ENCODE measurements at regions not wholly inside any gene's neighbourhood (a gene's known extent, or its start where the extent isn't known, plus 50 kb on each side); places are given as distances from the start of the nearest gene placed in this dataset.

- Histone ChIP-seq H2BK5ac (ENCODE audit: low read length) (no peak overlapping the region), H2AK5ac (ENCODE audit: low read depth, low read length) (no peak overlapping the region), H4K8ac (ENCODE audit: low read depth, low read length) (no peak overlapping the region), H3K9ac (ENCODE audit: low read depth, low read length, poor library complexity) (no peak overlapping the region), H3K79me1 (ENCODE audit: low read depth, low read length) (no peaks in the 10 kb centered on the region), H3K4me2 (ENCODE audit: insufficient read depth, low read length, poor library complexity, severe bottlenecking) (no peak overlapping the region), H3K27me3 (ENCODE audit: control insufficient read depth in 3 of 3, insufficient read depth in 3 of 3, low read depth in 1 of 3, low read length in 3 of 3) (no peaks in the 10 kb centered on the region), H2BK12ac (ENCODE audit: low read length) (no peak overlapping the region), H3K9me3 (replicated peaks in 1 of 2; ENCODE audit: control insufficient read depth in 2 of 2, insufficient read depth in 1 of 2, low read depth in 1 of 2, low read length in 2 of 2) (peaks cover 0 to 2% of the 10 kb centered on the region in 2 donors), H2BK120ac (ENCODE audit: low read depth, low read length) (no peak overlapping the region), H2AFZ (ENCODE audit: low read length) (no peak overlapping the region), H2BK15ac (ENCODE audit: low read length) (no peak overlapping the region), H3K14ac (ENCODE audit: low read length) (no peak overlapping the region), H3K4me1 (ENCODE audit: control insufficient read depth in 2 of 2, insufficient read depth in 1 of 2, low read depth in 1 of 2, low read length in 2 of 2) (no peaks in the 10 kb centered on the region), H3K23ac (ENCODE audit: low read depth, low read length, poor library complexity) (no peak overlapping the region), H3K4me3 (ENCODE audit: low read length in 2 of 2) (no peak overlapping the region), H4K91ac (ENCODE audit: low read depth, low read length, poor library complexity) (no peak overlapping the region), H3K36me3 (replicated peaks in 1 of 2; ENCODE audit: control insufficient read depth in 2 of 2, insufficient read depth in 2 of 2, low read length in 2 of 2) (no peaks in the 10 kb centered on the region), H3K27ac (replicated peaks; ENCODE audit: low read length) (no peak overlapping the region), H3K18ac (ENCODE audit: low read length) (no peak overlapping the region), H3K4ac (ENCODE audit: low read length) (no peak overlapping the region)
- DNase-seq (ENCODE audit: low spot score), result no peak
- WGBS, 2 donors (ENCODE audit: extremely low coverage in 2 of 2, insufficient read length in 2 of 2, insufficient replicate concordance in 1 of 2), result no CpG with 5 or more reads among the region's 5 CpGs
These were observed 83.8 kb upstream of the ATP10B start for GRCh38 chr5:160935776-160936175.

DNA sequence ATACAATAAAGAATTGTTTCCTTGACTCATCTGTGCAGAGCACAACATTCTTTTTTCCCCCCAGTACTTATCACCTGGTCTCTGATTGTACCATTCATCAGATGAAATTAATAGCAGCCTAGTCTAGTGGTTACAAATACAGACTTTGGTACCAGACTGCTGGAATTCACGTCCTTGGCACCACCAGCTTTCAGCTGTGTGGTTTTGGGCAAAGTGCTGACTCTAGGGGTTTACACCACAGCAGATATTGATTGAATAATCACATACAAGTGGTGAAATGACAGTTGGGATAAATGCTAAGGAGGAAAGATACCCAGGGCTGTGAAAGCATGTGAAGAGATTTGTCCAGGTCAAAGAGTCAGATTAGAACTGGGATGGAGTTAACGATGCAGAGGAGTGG is 79.3 kb upstream of the ATP10B start:
- Histone ChIP-seq H3K18ac (ENCODE audit: low read length) (no peak overlapping the region), H2BK12ac (ENCODE audit: low read length) (no peak overlapping the region), H2BK5ac (ENCODE audit: low read length) (no peak overlapping the region), H3K36me3 (replicated peaks in 1 of 2; ENCODE audit: control insufficient read depth in 2 of 2, insufficient read depth in 2 of 2, low read length in 2 of 2) (no peaks in the 10 kb centered on the region), H3K4ac (ENCODE audit: low read length) (no peak overlapping the region), H3K27ac (replicated peaks; ENCODE audit: low read length) (no peak overlapping the region), H3K9me3 (replicated peaks in 1 of 2; ENCODE audit: control insufficient read depth in 2 of 2, insufficient read depth in 1 of 2, low read depth in 1 of 2, low read length in 2 of 2) (no peaks in the 10 kb centered on the region), H2BK15ac (ENCODE audit: low read length) (no peak overlapping the region), H3K79me1 (ENCODE audit: low read depth, low read length) (no peaks in the 10 kb centered on the region), H2BK120ac (ENCODE audit: low read depth, low read length) (no peak overlapping the region), H3K4me2 (ENCODE audit: insufficient read depth, low read length, poor library complexity, severe bottlenecking) (no peak overlapping the region), H3K14ac (ENCODE audit: low read length) (no peak overlapping the region), H3K9ac (ENCODE audit: low read depth, low read length, poor library complexity) (no peak overlapping the region), H3K23ac (ENCODE audit: low read depth, low read length, poor library complexity) (no peak overlapping the region), H4K91ac (ENCODE audit: low read depth, low read length, poor library complexity) (no peak overlapping the region), H4K8ac (ENCODE audit: low read depth, low read length) (no peak overlapping the region), H2AFZ (ENCODE audit: low read length) (no peak overlapping the region), H3K4me3 (ENCODE audit: low read length in 2 of 2) (no peak overlapping the region), H3K27me3 (ENCODE audit: control insufficient read depth in 3 of 3, insufficient read depth in 3 of 3, low read depth in 1 of 3, low read length in 3 of 3) (no peaks in the 10 kb centered on the region), H2AK5ac (ENCODE audit: low read depth, low read length) (no peak overlapping the region), H3K4me1 (ENCODE audit: control insufficient read depth in 2 of 2, insufficient read depth in 1 of 2, low read depth in 1 of 2, low read length in 2 of 2) (peaks cover 2 to 4% of the 10 kb centered on the region in 2 donors)
- DNase-seq (ENCODE audit: low spot score), result no peak
- no CpG with 5 or more reads among the region's 2 CpGs for WGBS, 2 donors (ENCODE audit: extremely low coverage in 2 of 2, insufficient read length in 2 of 2, insufficient replicate concordance in 1 of 2)

GRCh38 chr5:160930406-160930805 is 78.4 kb upstream of the ATP10B start:
- DNase-seq (ENCODE audit: low spot score), result peak; percentile 59
- WGBS, 2 donors (ENCODE audit: extremely low coverage in 2 of 2, insufficient read length in 2 of 2, insufficient replicate concordance in 1 of 2), result no CpG with 5 or more reads among the region's 1 CpG
- H3K14ac ChIP-seq (ENCODE audit: low read length), result no peak overlapping the region
- no peaks in the 10 kb centered on the region for H3K79me1 ChIP-seq (ENCODE audit: low read depth, low read length)
- no peak overlapping the region for H3K27ac ChIP-seq (replicated peaks; ENCODE audit: low read length)
- no peak overlapping the region for H2AFZ ChIP-seq (ENCODE audit: low read length)
- no peak overlapping the region for H4K91ac ChIP-seq (ENCODE audit: low read depth, low read length, poor library complexity)
- no peak overlapping the region for H3K4me2 ChIP-seq (ENCODE audit: insufficient read depth, low read length, poor library complexity, severe bottlenecking)
- no peak overlapping the region for H3K4me3 ChIP-seq (ENCODE audit: low read length in 2 of 2)
- no peak overlapping the region for H3K23ac ChIP-seq (ENCODE audit: low read depth, low read length, poor library complexity)
- H3K9me3 ChIP-seq (replicated peaks in 1 of 2; ENCODE audit: control insufficient read depth in 2 of 2, insufficient read depth in 1 of 2, low read depth in 1 of 2, low read length in 2 of 2), result no peaks in the 10 kb centered on the region
- H2BK12ac ChIP-seq (ENCODE audit: low read length), result no peak overlapping the region
- no peaks in the 10 kb centered on the region for H3K27me3 ChIP-seq (ENCODE audit: control insufficient read depth in 3 of 3, insufficient read depth in 3 of 3, low read depth in 1 of 3, low read length in 3 of 3)
- H3K9ac ChIP-seq (ENCODE audit: low read depth, low read length, poor library complexity), result no peak overlapping the region
- no peak overlapping the region for H2AK5ac ChIP-seq (ENCODE audit: low read depth, low read length)
- H2BK120ac ChIP-seq (ENCODE audit: low read depth, low read length), result no peak overlapping the region
- no peak overlapping the region for H2BK15ac ChIP-seq (ENCODE audit: low read length)
- H3K4ac ChIP-seq (ENCODE audit: low read length), result no peak overlapping the region
- peaks cover 2 to 4% of the 10 kb centered on the region in 2 donors for H3K4me1 ChIP-seq (ENCODE audit: control insufficient read depth in 2 of 2, insufficient read depth in 1 of 2, low read depth in 1 of 2, low read length in 2 of 2)
- H4K8ac ChIP-seq (ENCODE audit: low read depth, low read length), result no peak overlapping the region
- no peak overlapping the region for H3K18ac ChIP-seq (ENCODE audit: low read length)
- no peak overlapping the region for H2BK5ac ChIP-seq (ENCODE audit: low read length)
- H3K36me3 ChIP-seq (replicated peaks in 1 of 2; ENCODE audit: control insufficient read depth in 2 of 2, insufficient read depth in 2 of 2, low read length in 2 of 2), result no peaks in the 10 kb centered on the region

- H3K9ac ChIP-seq (ENCODE audit: low read depth, low read length, poor library complexity), result no peak overlapping the region
- no peaks in the 10 kb centered on the region for H3K27me3 ChIP-seq (ENCODE audit: control insufficient read depth in 3 of 3, insufficient read depth in 3 of 3, low read depth in 1 of 3, low read length in 3 of 3)
- H2AK5ac ChIP-seq (ENCODE audit: low read depth, low read length), result no peak overlapping the region
- H2AFZ ChIP-seq (ENCODE audit: low read length), result no peak overlapping the region
- no peak for DNase-seq (ENCODE audit: low spot score)
- no peak overlapping the region for H3K4me2 ChIP-seq (ENCODE audit: insufficient read depth, low read length, poor library complexity, severe bottlenecking)
- H3K79me1 ChIP-seq (ENCODE audit: low read depth, low read length), result no peaks in the 10 kb centered on the region
- no peak overlapping the region for H4K91ac ChIP-seq (ENCODE audit: low read depth, low read length, poor library complexity)
- no peak overlapping the region for H2BK15ac ChIP-seq (ENCODE audit: low read length)
- H3K4ac ChIP-seq (ENCODE audit: low read length), result no peak overlapping the region
- H3K9me3 ChIP-seq (replicated peaks in 1 of 2; ENCODE audit: control insufficient read depth in 2 of 2, insufficient read depth in 1 of 2, low read depth in 1 of 2, low read length in 2 of 2), result no peaks in the 10 kb centered on the region
- no peak overlapping the region for H3K27ac ChIP-seq (replicated peaks; ENCODE audit: low read length)
- no peaks in the 10 kb centered on the region for H3K36me3 ChIP-seq (replicated peaks in 1 of 2; ENCODE audit: control insufficient read depth in 2 of 2, insufficient read depth in 2 of 2, low read length in 2 of 2)
- H3K4me1 ChIP-seq (ENCODE audit: control insufficient read depth in 2 of 2, insufficient read depth in 1 of 2, low read depth in 1 of 2, low read length in 2 of 2), result peaks cover 2 to 4% of the 10 kb centered on the region in 2 donors
- no peak overlapping the region for H2BK12ac ChIP-seq (ENCODE audit: low read length)
- no peak overlapping the region for H3K4me3 ChIP-seq (ENCODE audit: low read length in 2 of 2)
- no peak overlapping the region for H2BK5ac ChIP-seq (ENCODE audit: low read length)
- H3K23ac ChIP-seq (ENCODE audit: low read depth, low read length, poor library complexity), result no peak overlapping the region
- WGBS, 2 donors (ENCODE audit: extremely low coverage in 2 of 2, insufficient read length in 2 of 2, insufficient replicate concordance in 1 of 2), result no CpG with 5 or more reads among the region's 3 CpGs
- no peak overlapping the region for H4K8ac ChIP-seq (ENCODE audit: low read depth, low read length)
- no peak overlapping the region for H3K18ac ChIP-seq (ENCODE audit: low read length)
- no peak overlapping the region for H3K14ac ChIP-seq (ENCODE audit: low read length)
- no peak overlapping the region for H2BK120ac ChIP-seq (ENCODE audit: low read depth, low read length)
These were observed 77.9 kb upstream of the ATP10B start for GRCh38 chr5:160929906-160930305.
